ENCODE measurements at regions not wholly inside any gene's neighbourhood (a gene's known extent, or its start where the extent isn't known, plus 50 kb on each side); places are given as distances from the start of the nearest gene placed in this dataset.

GRCh38 chr11:122037911-122038310 is 78.1 kb downstream of the BLID start:
- Histone ChIP-seq H3K27me3 (ENCODE audit: control insufficient read depth, insufficient read depth, low read length) (no peaks in the 10 kb centered on the region), H3K4me3 (ENCODE audit: low read length) (no peak overlapping the region), H3K9me3 (ENCODE audit: control insufficient read depth, low read depth, low read length) (no peaks in the 10 kb centered on the region), H3K36me3 (ENCODE audit: control insufficient read depth, insufficient read depth, low read length) (no peaks in the 10 kb centered on the region), H3K27ac (ENCODE audit: low read length) (no peak overlapping the region), H3K4me1 (ENCODE audit: control insufficient read depth, insufficient read depth, low read length) (no peaks in the 10 kb centered on the region)
- no peak for DNase-seq

GRCh38 chr11:122036493-122036892 is 79.5 kb downstream of the BLID start:
- WGBS (ENCODE audit: insufficient coverage, low lambda C conversion rate), result 81% methylated on average over 3 of the region's 6 CpGs
- no peaks in the 10 kb centered on the region for H3K27me3 ChIP-seq (ENCODE audit: control insufficient read depth, insufficient read depth, low read length)
- no peaks in the 10 kb centered on the region for H3K4me1 ChIP-seq (ENCODE audit: control insufficient read depth, insufficient read depth, low read length)
- no peaks in the 10 kb centered on the region for H3K9me3 ChIP-seq (ENCODE audit: control insufficient read depth, low read depth, low read length)
- no peak overlapping the region for H3K27ac ChIP-seq (ENCODE audit: low read length)
- DNase-seq, result no peak
- H3K4me3 ChIP-seq (ENCODE audit: low read length), result no peak overlapping the region
- no peaks in the 10 kb centered on the region for H3K36me3 ChIP-seq (ENCODE audit: control insufficient read depth, insufficient read depth, low read length)

GRCh38 chr11:122036018-122036417 is 80.0 kb downstream of the BLID start:
- H3K9me3 ChIP-seq (ENCODE audit: control insufficient read depth, low read depth, low read length), result no peaks in the 10 kb centered on the region
- no peak overlapping the region for H3K4me3 ChIP-seq (ENCODE audit: low read length)
- H3K4me1 ChIP-seq (ENCODE audit: control insufficient read depth, insufficient read depth, low read length), result no peaks in the 10 kb centered on the region
- no peaks in the 10 kb centered on the region for H3K27me3 ChIP-seq (ENCODE audit: control insufficient read depth, insufficient read depth, low read length)
- no peak for DNase-seq
- H3K27ac ChIP-seq (ENCODE audit: low read length), result no peak overlapping the region
- WGBS (ENCODE audit: insufficient coverage, low lambda C conversion rate), result no CpG with 5 or more reads among the region's 1 CpG
- H3K36me3 ChIP-seq (ENCODE audit: control insufficient read depth, insufficient read depth, low read length), result no peaks in the 10 kb centered on the region

DNA sequence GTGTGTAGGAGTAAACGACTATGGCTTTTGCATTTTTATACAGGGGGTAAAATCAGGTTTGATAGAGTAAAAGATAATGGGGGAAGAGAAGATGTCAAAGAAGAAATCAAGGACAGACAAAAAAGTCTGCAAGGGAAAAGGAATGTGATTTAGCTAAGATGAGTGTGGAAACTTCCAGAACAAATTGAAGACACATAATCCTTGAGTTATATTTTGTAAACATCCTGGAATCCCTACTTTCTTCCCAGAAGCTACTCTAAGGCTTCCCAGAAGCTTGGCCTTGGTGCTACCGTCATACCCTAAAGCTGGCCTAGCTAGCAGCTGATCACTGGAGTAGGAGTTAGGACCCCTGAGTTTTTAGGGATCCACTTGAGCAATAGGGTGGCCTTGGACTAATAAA is 82.4 kb downstream of the BLID start:
- no peaks in the 10 kb centered on the region for H3K9me3 ChIP-seq (ENCODE audit: control insufficient read depth, low read depth, low read length)
- 83% methylated on average over 1 of the region's 2 CpGs for WGBS (ENCODE audit: insufficient coverage, low lambda C conversion rate)
- no peaks in the 10 kb centered on the region for H3K27me3 ChIP-seq (ENCODE audit: control insufficient read depth, insufficient read depth, low read length)
- no peaks in the 10 kb centered on the region for H3K4me1 ChIP-seq (ENCODE audit: control insufficient read depth, insufficient read depth, low read length)
- H3K27ac ChIP-seq (ENCODE audit: low read length), result no peak overlapping the region
- H3K36me3 ChIP-seq (ENCODE audit: control insufficient read depth, insufficient read depth, low read length), result no peaks in the 10 kb centered on the region
- no peak for DNase-seq
- no peak overlapping the region for H3K4me3 ChIP-seq (ENCODE audit: low read length)

GRCh38 chr11:122033193-122033592 is 82.8 kb downstream of the BLID start:
- Histone ChIP-seq H3K4me1 (ENCODE audit: control insufficient read depth, insufficient read depth, low read length) (no peaks in the 10 kb centered on the region), H3K27ac (ENCODE audit: low read length) (no peak overlapping the region), H3K9me3 (ENCODE audit: control insufficient read depth, low read depth, low read length) (no peaks in the 10 kb centered on the region), H3K4me3 (ENCODE audit: low read length) (no peak overlapping the region), H3K36me3 (ENCODE audit: control insufficient read depth, insufficient read depth, low read length) (no peaks in the 10 kb centered on the region), H3K27me3 (ENCODE audit: control insufficient read depth, insufficient read depth, low read length) (no peaks in the 10 kb centered on the region)
- WGBS (ENCODE audit: insufficient coverage, low lambda C conversion rate), result no CpG with 5 or more reads among the region's 2 CpGs
- no peak for DNase-seq

GRCh38 chr11:122032317-122032716 is 83.7 kb downstream of the BLID start:
- WGBS (ENCODE audit: insufficient coverage, low lambda C conversion rate), result no CpG with 5 or more reads among the region's 3 CpGs
- H3K36me3 ChIP-seq (ENCODE audit: control insufficient read depth, insufficient read depth, low read length), result no peaks in the 10 kb centered on the region
- no peaks in the 10 kb centered on the region for H3K27me3 ChIP-seq (ENCODE audit: control insufficient read depth, insufficient read depth, low read length)
- DNase-seq, result no peak
- H3K9me3 ChIP-seq (ENCODE audit: control insufficient read depth, low read depth, low read length), result no peaks in the 10 kb centered on the region
- H3K4me3 ChIP-seq (ENCODE audit: low read length), result no peak overlapping the region
- no peak overlapping the region for H3K27ac ChIP-seq (ENCODE audit: low read length)
- no peaks in the 10 kb centered on the region for H3K4me1 ChIP-seq (ENCODE audit: control insufficient read depth, insufficient read depth, low read length)

- no peaks in the 10 kb centered on the region for H3K4me1 ChIP-seq (ENCODE audit: control insufficient read depth, insufficient read depth, low read length)
- H3K4me3 ChIP-seq (ENCODE audit: low read length), result no peak overlapping the region
- no peak overlapping the region for H3K27ac ChIP-seq (ENCODE audit: low read length)
- DNase-seq, result no peak
- no peaks in the 10 kb centered on the region for H3K27me3 ChIP-seq (ENCODE audit: control insufficient read depth, insufficient read depth, low read length)
- H3K36me3 ChIP-seq (ENCODE audit: control insufficient read depth, insufficient read depth, low read length), result no peaks in the 10 kb centered on the region
- no CpG with 5 or more reads among the region's 1 CpG for WGBS (ENCODE audit: insufficient coverage, low lambda C conversion rate)
- H3K9me3 ChIP-seq (ENCODE audit: control insufficient read depth, low read depth, low read length), result no peaks in the 10 kb centered on the region
Measured at GRCh38 chr11:122031813-122032212, 84.2 kb downstream of the BLID start.

GRCh38 chr11:122030286-122030685 is 85.7 kb downstream of the BLID start:
- no CpG with 5 or more reads among the region's 3 CpGs for WGBS (ENCODE audit: insufficient coverage, low lambda C conversion rate)
- DNase-seq, result no peak
- Histone ChIP-seq H3K27ac (ENCODE audit: low read length) (no peak overlapping the region), H3K27me3 (ENCODE audit: control insufficient read depth, insufficient read depth, low read length) (no peaks in the 10 kb centered on the region), H3K4me3 (ENCODE audit: low read length) (no peak overlapping the region), H3K4me1 (ENCODE audit: control insufficient read depth, insufficient read depth, low read length) (no peaks in the 10 kb centered on the region), H3K9me3 (ENCODE audit: control insufficient read depth, low read depth, low read length) (no peaks in the 10 kb centered on the region), H3K36me3 (ENCODE audit: control insufficient read depth, insufficient read depth, low read length) (no peaks in the 10 kb centered on the region)

DNA sequence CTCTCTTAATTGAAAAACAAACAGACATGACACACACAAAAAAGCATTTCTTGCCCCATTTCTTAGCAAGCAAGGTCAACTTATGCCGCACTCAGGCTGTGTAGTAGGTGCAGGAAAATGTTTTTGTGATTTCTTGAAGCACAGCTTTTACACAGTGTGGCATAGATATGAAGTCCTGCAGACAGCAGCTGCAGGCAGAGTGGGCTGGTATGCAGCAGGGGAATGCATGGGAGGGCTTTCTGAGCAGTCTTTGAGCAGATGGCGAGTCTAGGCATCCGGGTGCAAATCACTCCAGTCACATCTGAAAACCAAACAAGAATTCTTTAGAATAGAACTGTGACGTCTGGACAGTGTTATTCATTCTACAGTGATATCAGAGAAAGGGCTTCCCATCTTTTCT is 87.5 kb downstream of the BLID start:
- Histone ChIP-seq H3K36me3 (ENCODE audit: control insufficient read depth, insufficient read depth, low read length) (no peaks in the 10 kb centered on the region), H3K27ac (ENCODE audit: low read length) (no peak overlapping the region), H3K4me3 (ENCODE audit: low read length) (no peak overlapping the region), H3K27me3 (ENCODE audit: control insufficient read depth, insufficient read depth, low read length) (no peaks in the 10 kb centered on the region), H3K9me3 (ENCODE audit: control insufficient read depth, low read depth, low read length) (no peaks in the 10 kb centered on the region), H3K4me1 (ENCODE audit: control insufficient read depth, insufficient read depth, low read length) (no peaks in the 10 kb centered on the region)
- DNase-seq, result no peak
- no CpG with 5 or more reads among the region's 4 CpGs for WGBS (ENCODE audit: insufficient coverage, low lambda C conversion rate)

- Histone ChIP-seq H3K27me3 (ENCODE audit: control insufficient read depth, insufficient read depth, low read length) (no peaks in the 10 kb centered on the region), H3K4me3 (ENCODE audit: low read length) (no peak overlapping the region), H3K27ac (ENCODE audit: low read length) (no peak overlapping the region), H3K4me1 (ENCODE audit: control insufficient read depth, insufficient read depth, low read length) (no peaks in the 10 kb centered on the region), H3K9me3 (ENCODE audit: control insufficient read depth, low read depth, low read length) (no peaks in the 10 kb centered on the region), H3K36me3 (ENCODE audit: control insufficient read depth, insufficient read depth, low read length) (no peaks in the 10 kb centered on the region)
- DNase-seq, result no peak
- no CpG with 5 or more reads among the region's 2 CpGs for WGBS (ENCODE audit: insufficient coverage, low lambda C conversion rate)
Measured at GRCh38 chr11:122028036-122028435, 88.0 kb downstream of the BLID start.

DNA sequence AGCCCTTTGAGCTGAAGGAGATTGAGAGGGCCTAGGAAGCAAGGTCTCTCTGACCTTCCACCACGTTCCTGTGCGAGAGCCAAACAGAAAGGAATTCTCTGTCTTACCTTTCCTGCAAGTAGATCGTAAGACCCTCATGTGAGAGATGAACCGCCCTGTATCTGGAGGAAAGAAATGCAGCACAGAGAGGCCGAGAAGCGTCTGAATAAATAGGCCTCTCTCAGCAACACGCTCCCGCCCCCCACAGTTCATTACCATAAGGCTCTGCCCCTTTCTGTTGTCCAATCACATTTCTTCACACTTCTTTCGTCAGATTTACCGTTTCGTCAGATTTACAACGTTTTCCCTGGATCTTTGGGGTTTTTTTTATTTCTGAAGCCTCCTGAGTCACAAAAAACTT is 90.3 kb downstream of the BLID start:
- Histone ChIP-seq H3K27me3 (ENCODE audit: control insufficient read depth, insufficient read depth, low read length) (no peaks in the 10 kb centered on the region), H3K9me3 (ENCODE audit: control insufficient read depth, low read depth, low read length) (no peaks in the 10 kb centered on the region), H3K36me3 (ENCODE audit: control insufficient read depth, insufficient read depth, low read length) (no peaks in the 10 kb centered on the region), H3K4me1 (ENCODE audit: control insufficient read depth, insufficient read depth, low read length) (no peaks in the 10 kb centered on the region), H3K27ac (ENCODE audit: low read length) (no peak overlapping the region), H3K4me3 (ENCODE audit: low read length) (no peak overlapping the region)
- DNase-seq, result no peak
- 100% methylated on average over 3 of the region's 12 CpGs for WGBS (ENCODE audit: insufficient coverage, low lambda C conversion rate)
